HepG2 (cell line): ENCODE measurements at regions not wholly inside any gene's neighbourhood (a gene's known extent, or its start where the extent isn't known, plus 50 kb on each side); places are given as distances from the start of the nearest gene placed in this dataset.

ENCODE experiments used
- ATAC-seq: fragments of 200-7000 bp; cut with Tn5 transposase; 3 replicates; pipeline ENCODE4 v1.9.1; 2020; ENCODE audit warnings: mild to moderate bottlenecking, moderate library complexity
- BruUV-seq: library from RNA; stranded (reverse); fragments of 400-500 nt; replicated peaks from 2 replicates; lab custom pipeline; 2021; lab: Mats Ljungman, UMichigan
- CTCF ChIA-PET: fragments of 300-600 bp; formaldehyde crosslinking; extraction: SDS; loops from one replicate; lab custom pipeline; 2021; ENCODE audit warnings: low total read pairs, inconsistent platforms, low intra/inter-chr PET ratio; lab: Yijun Ruan, JAX
- POLR2A ChIA-PET: fragments of 350-600 bp; sonication (Branson Sonifier 250); formaldehyde crosslinking; loops from one replicate; lab custom pipeline; 2020; ENCODE audit warnings: antibody characterized with exemption, inconsistent platforms; lab: Yijun Ruan, JAX
- DNase-seq: peaks from one replicate; pipeline ENCODE4 v3.0.0-alpha.2; 2015; ENCODE audit warnings: low spot score
- FAIRE-seq: peaks from 3 replicates; lab custom pipeline; 2011; peaks lifted over from hg19 to GRCh38; lab: Jason Lieb, UNC
- H2AFZ ChIP-seq: one replicate; pipeline ENCODE4 v1.6.1; 2011; ENCODE audit warnings: low read length, inconsistent platforms
- H3K27ac ChIP-seq: fragments of 300-600 bp; 3 replicates; pipeline ENCODE4 v1.8.0; 2011; ENCODE audit warnings: mixed run types, mild to moderate bottlenecking, mixed read lengths, low read length, inconsistent platforms; ENCODE audit not compliant: insufficient read depth; ENCODE audit errors: extremely low read length
- H3K27me3 ChIP-seq, 2 experiments: fragments of 200-600 bp in 1 of 2; 2 replicates in 1 of 2; 3 replicates in 1 of 2; pipeline versions ENCODE4 v1.6.0 to v1.8.0; 2011; ENCODE audit warnings: low read length in 2 of 2, mild to moderate bottlenecking in 2 of 2, moderate library complexity in 2 of 2, inconsistent platforms in 1 of 2; ENCODE audit not compliant: insufficient read depth in 2 of 2, control insufficient read depth in 1 of 2
- H3K36me3 ChIP-seq, 2 experiments: fragments of 200-600 bp in 1 of 2; replicated peaks in 1 of 2; 2 replicates in 1 of 2; 3 replicates in 1 of 2; pipeline versions ENCODE4 v1.5.1 to v1.8.0; 2011; ENCODE audit warnings: low read length in 2 of 2, inconsistent platforms in 1 of 2; ENCODE audit not compliant: insufficient read depth in 2 of 2, control insufficient read depth in 1 of 2
- H3K4me1 ChIP-seq: 2 replicates; pipeline ENCODE4 v1.5.1; 2012; ENCODE audit warnings: low read length, inconsistent platforms; ENCODE audit not compliant: insufficient read depth
- H3K4me2 ChIP-seq: 2 replicates; pipeline ENCODE4 v1.6.0; 2011; ENCODE audit warnings: low read depth, low read length, inconsistent platforms
- H3K4me3 ChIP-seq, 3 experiments: fragments of 200-600 bp in 1 of 3; sonication (generic), shearing (Covaris generic) in 1 of 3; replicated peaks in 1 of 3; 2 replicates each; pipeline ENCODE4 v1.5.1; 2011 to 2016; ENCODE audit warnings: low read length in 3 of 3, inconsistent platforms in 2 of 3, low read depth in 2 of 3, mild to moderate bottlenecking in 2 of 3, control low read depth in 1 of 3, mixed read lengths in 1 of 3; ENCODE audit not compliant: insufficient read depth in 1 of 3
- H3K79me2 ChIP-seq: one replicate; pipeline ENCODE4 v1.6.1; 2011; ENCODE audit warnings: low read length, inconsistent platforms; ENCODE audit not compliant: insufficient read depth
- H3K9ac ChIP-seq: 2 replicates; pipeline ENCODE4 v1.6.0; 2011; ENCODE audit warnings: mild to moderate bottlenecking, low read depth, low read length, inconsistent platforms; ENCODE audit not compliant: insufficient read depth
- H3K9me3 ChIP-seq: 2 replicates; pipeline ENCODE4 v1.5.1; 2012; ENCODE audit warnings: mild to moderate bottlenecking, low read length
- H4K20me1 ChIP-seq: 2 replicates; pipeline ENCODE4 v1.6.0; 2011; ENCODE audit warnings: inconsistent platforms, mild to moderate bottlenecking, low read length, moderate library complexity; ENCODE audit not compliant: insufficient read depth
- E2F1 ChIP-seq: sonication (generic); formaldehyde crosslinking; IDR thresholded peaks from 2 replicates; pipeline ENCODE4 v1.5.0; 2020; ENCODE audit warnings: missing genetic modification reagents
- ELF1 ChIP-seq: sonication (generic); formaldehyde crosslinking; IDR thresholded peaks from 2 replicates; pipeline ENCODE4 v1.4.0; 2020; ENCODE audit warnings: missing genetic modification reagents
- GABPA ChIP-seq, 2 experiments: IDR thresholded peaks; 2 replicates each; pipeline ENCODE4 v1.6.1; 2011 to 2016; ENCODE audit warnings: low read depth in 2 of 2, low read length in 1 of 2, missing biosample characterization in 1 of 2, missing genetic modification characterization in 1 of 2
- IKZF4 ChIP-seq: sonication (generic); formaldehyde crosslinking; IDR thresholded peaks from 2 replicates; pipeline ENCODE4 v1.5.1; 2020; ENCODE audit warnings: borderline replicate concordance, mild to moderate bottlenecking, low read depth, missing genetic modification reagents; ENCODE audit errors: not compliant biosample characterization
- NR2F6 ChIP-seq, 2 experiments: IDR thresholded peaks; 2 replicates each; pipeline ENCODE4 v1.6.1; 2016; ENCODE audit warnings: antibody characterized with exemption in 1 of 2, mild to moderate bottlenecking in 1 of 2
- RORA ChIP-seq: sonication (generic); formaldehyde crosslinking; IDR thresholded peaks from 2 replicates; pipeline ENCODE4 v1.5.0; 2020; ENCODE audit warnings: mild to moderate bottlenecking, missing genetic modification reagents, moderate library complexity
- TBP ChIP-seq: sonication (generic); formaldehyde crosslinking; IDR thresholded peaks from 2 replicates; pipeline ENCODE4 v1.5.0; 2020; ENCODE audit warnings: missing genetic modification reagents
- YY1 ChIP-seq: IDR thresholded peaks from 2 replicates; pipeline ENCODE4 v1.6.1; 2011; ENCODE audit warnings: low read length, low read depth, moderate library complexity, mild to moderate bottlenecking; ENCODE audit not compliant: insufficient read depth, insufficient replicate concordance
- ZFP82 ChIP-seq: sonication (generic); formaldehyde crosslinking; IDR thresholded peaks from 2 replicates; pipeline ENCODE4 v1.5.1; 2020; ENCODE audit warnings: mild to moderate bottlenecking, missing genetic modification reagents, borderline replicate concordance
- ZKSCAN1 ChIP-seq: fragments of 150-350 bp; IDR thresholded peaks from 2 replicates; pipeline ENCODE4 v1.6.1; 2014; ENCODE audit warnings: low read length
- ZNF30 ChIP-seq: sonication (generic); formaldehyde crosslinking; IDR thresholded peaks from 2 replicates; pipeline ENCODE4 v1.5.0; 2020; ENCODE audit warnings: mild to moderate bottlenecking, missing genetic modification reagents
- ZNF326 ChIP-seq: sonication (generic); formaldehyde crosslinking; IDR thresholded peaks from 2 replicates; pipeline ENCODE4 v1.4.0; 2020; ENCODE audit warnings: missing genetic modification reagents, borderline replicate concordance
- ZNF460 ChIP-seq: sonication (generic); formaldehyde crosslinking; IDR thresholded peaks from 2 replicates; pipeline ENCODE4 v1.5.1; 2020; ENCODE audit warnings: missing genetic modification reagents, mild to moderate bottlenecking, borderline replicate concordance
- ZNF558 ChIP-seq: sonication (generic); formaldehyde crosslinking; IDR thresholded peaks from 2 replicates; pipeline ENCODE4 v1.9.0; 2022; ENCODE audit warnings: mild to moderate bottlenecking, missing genetic modification reagents, borderline replicate concordance
- ZNF569 ChIP-seq: sonication (generic); formaldehyde crosslinking; IDR thresholded peaks from 2 replicates; pipeline ENCODE4 v1.5.0; 2020; ENCODE audit warnings: mild to moderate bottlenecking, missing genetic modification reagents, moderate library complexity, borderline replicate concordance
- WGBS: methylation state at CpG from one replicate; pipeline ENCODE4 v1.1.6; 2017; ENCODE audit warnings: low lambda C conversion rate; 5-methylcytosine and 5-hydroxymethylcytosine counted together
- in situ Hi-C: cut with HindIII; loops from 2 replicates; pipeline ENCODE4 v1.10.0; 2017; ENCODE audit warnings: low pct_unique_long_range_greater_than_20kb; ENCODE audit not compliant: extremely low pct_ligation_motif_present
- intact Hi-C: fragments of 100-400 bp; cut with micrococcal nuclease; formaldehyde crosslinking; loops from one replicate; pipeline ENCODE4 v1.10.0; 2022; ENCODE audit not compliant: unreplicated experiment
- TF ChIP-seq, protein P1 (sequence below): sonication (generic); formaldehyde crosslinking; IDR thresholded peaks from 2 replicates; pipeline ENCODE4 v1.5.0; 2020; ENCODE audit warnings: mild to moderate bottlenecking, missing genetic modification reagents
- TF ChIP-seq, protein P2 (sequence below): sonication (generic); formaldehyde crosslinking; IDR thresholded peaks from 2 replicates; pipeline ENCODE4 v1.4.0; 2020; ENCODE audit warnings: mild to moderate bottlenecking, missing genetic modification reagents

GRCh38 chr2:11042841-11043240 is 112.4 kb upstream of the SLC66A3 start (continued):
- TF ChIP-seq YY1, result no peak
- no peak for TF ChIP-seq NR2F6 (IDR thresholded peaks at IDR 0.05)
- TF ChIP-seq NR2F6 (CRISPR knock-in tag; IDR thresholded peaks at IDR 0.05), result no peak
- TF ChIP-seq ZNF30 (CRISPR knock-in tag), result no peak
- no peak for TF ChIP-seq GABPA (IDR thresholded peaks at IDR 0.05; ENCODE audit: low read depth, low read length)
- TF ChIP-seq GABPA (CRISPR knock-in tag; IDR thresholded peaks at IDR 0.05; ENCODE audit: low read depth), result no peak
- TF ChIP-seq, all 625 proteins: peak for 0

DNA sequence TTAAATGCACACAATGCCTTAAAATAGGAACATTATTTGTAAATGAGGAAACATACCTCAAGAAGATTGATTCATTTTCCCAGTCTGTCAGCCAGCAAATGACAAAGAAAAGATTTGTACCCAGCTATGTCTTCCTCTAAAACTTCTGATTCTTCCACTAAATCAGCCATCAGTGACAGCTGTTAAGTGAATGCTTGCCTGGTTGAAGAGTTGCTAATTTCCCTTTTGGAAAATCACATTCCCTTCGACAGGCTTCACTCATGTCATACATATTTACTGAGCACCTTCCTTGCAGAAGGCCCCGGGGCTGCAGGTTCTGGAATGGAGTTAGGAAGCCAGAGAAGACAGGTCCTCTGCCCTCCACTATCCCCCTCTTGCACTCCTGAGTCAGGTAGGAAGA is 112.0 kb upstream of the SLC66A3 start:
- no peaks in the 10 kb centered on the region for H3K4me1 ChIP-seq
- BruUV-seq, result no TSS peak
- no peak overlapping the region for H3K27ac ChIP-seq
- ATAC-seq (no peak), FAIRE-seq (no peak), DNase-seq (no peak)
- no peak overlapping the region for H3K4me2 ChIP-seq
- POLR2A ChIA-PET, result no interaction called here
- no peaks in the 10 kb centered on the region for H4K20me1 ChIP-seq
- no peak overlapping the region for H3K4me3 ChIP-seq
- no peaks in the 10 kb centered on the region for H3K79me2 ChIP-seq
- intact Hi-C loops, result no loop called here
- H2AFZ ChIP-seq, result no peak overlapping the region
- in situ Hi-C loops, result no loop called here
- CTCF ChIA-PET, result no interaction called here
- no peaks in the 10 kb centered on the region for H3K36me3 ChIP-seq
- WGBS, result 4% methylated on average over 2 of the region's 2 CpGs
- H3K9ac ChIP-seq, result no peak overlapping the region
- peaks cover 17% of the 10 kb centered on the region for H3K9me3 ChIP-seq
- peaks cover 3 to 26% of the 10 kb centered on the region in 2 experiments; a peak in 3 of 5 replicates for H3K27me3 ChIP-seq
- TF ChIP-seq ZNF460 (CRISPR knock-in tag), result no peak
- TF ChIP-seq RORA (CRISPR knock-in tag), result no peak
- TF ChIP-seq, protein P1, sequence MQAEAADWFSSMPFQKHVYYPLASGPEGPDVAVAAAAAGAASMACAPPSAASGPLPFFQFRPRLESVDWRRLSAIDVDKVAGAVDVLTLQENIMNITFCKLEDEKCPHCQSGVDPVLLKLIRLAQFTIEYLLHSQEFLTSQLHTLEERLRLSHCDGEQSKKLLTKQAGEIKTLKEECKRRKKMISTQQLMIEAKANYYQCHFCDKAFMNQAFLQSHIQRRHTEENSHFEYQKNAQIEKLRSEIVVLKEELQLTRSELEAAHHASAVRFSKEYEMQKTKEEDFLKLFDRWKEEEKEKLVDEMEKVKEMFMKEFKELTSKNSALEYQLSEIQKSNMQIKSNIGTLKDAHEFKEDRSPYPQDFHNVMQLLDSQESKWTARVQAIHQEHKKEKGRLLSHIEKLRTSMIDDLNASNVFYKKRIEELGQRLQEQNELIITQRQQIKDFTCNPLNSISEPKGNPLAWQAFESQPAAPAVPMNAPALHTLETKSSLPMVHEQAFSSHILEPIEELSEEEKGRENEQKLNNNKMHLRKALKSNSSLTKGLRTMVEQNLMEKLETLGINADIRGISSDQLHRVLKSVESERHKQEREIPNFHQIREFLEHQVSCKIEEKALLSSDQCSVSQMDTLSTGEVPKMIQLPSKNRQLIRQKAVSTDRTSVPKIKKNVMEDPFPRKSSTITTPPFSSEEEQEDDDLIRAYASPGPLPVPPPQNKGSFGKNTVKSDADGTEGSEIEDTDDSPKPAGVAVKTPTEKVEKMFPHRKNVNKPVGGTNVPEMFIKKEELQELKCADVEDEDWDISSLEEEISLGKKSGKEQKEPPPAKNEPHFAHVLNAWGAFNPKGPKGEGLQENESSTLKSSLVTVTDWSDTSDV, result no peak
- TF ChIP-seq ZFP82 (CRISPR knock-in tag), result no peak
- TF ChIP-seq, protein P2, sequence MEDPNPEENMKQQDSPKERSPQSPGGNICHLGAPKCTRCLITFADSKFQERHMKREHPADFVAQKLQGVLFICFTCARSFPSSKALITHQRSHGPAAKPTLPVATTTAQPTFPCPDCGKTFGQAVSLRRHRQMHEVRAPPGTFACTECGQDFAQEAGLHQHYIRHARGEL, result no peak
- no peak for TF ChIP-seq ZNF558 (CRISPR knock-in tag)
- no peak for TF ChIP-seq ZNF569
- no peak for TF ChIP-seq ZKSCAN1
- no peak for TF ChIP-seq TBP (CRISPR knock-in tag)
- TF ChIP-seq ELF1 (CRISPR knock-in tag), result no peak
- no peak for TF ChIP-seq IKZF4 (CRISPR knock-in tag)
- no peak for TF ChIP-seq ZNF326 (CRISPR knock-in tag)
- no peak for TF ChIP-seq E2F1
